DOHH2 (cell line): ENCODE measurements at regions not wholly inside any gene's neighbourhood (a gene's known extent, or its start where the extent isn't known, plus 50 kb on each side); places are given as distances from the start of the nearest gene placed in this dataset.
A peak's percentile ranks its signal among the peaks of the same experiment; 100 is the strongest.

Source experiments
- H3F3A ChIP-seq: fragments of 200-600 bp; sonication (generic), shearing (Covaris generic); 2 replicates; pipeline ENCODE4 v1.6.0; 2016; ENCODE audit warnings: antibody characterized with exemption, mild to moderate bottlenecking; ENCODE audit not compliant: control insufficient read depth, insufficient read depth
- H3K27ac ChIP-seq: fragments of 200-600 bp; sonication (generic); 2 replicates; pipeline ENCODE4 v1.5.1; 2014; ENCODE audit warnings: low read depth, mild to moderate bottlenecking, low read length, moderate library complexity
- H3K27me3 ChIP-seq: fragments of 200-600 bp; sonication (generic); 2 replicates; pipeline ENCODE4 v1.6.1; 2014; ENCODE audit warnings: mild to moderate bottlenecking, low read length, mixed read lengths; ENCODE audit not compliant: control insufficient read depth
- H3K36me3 ChIP-seq: fragments of 200-600 bp; sonication (generic); 2 replicates; pipeline ENCODE4 v1.6.1; 2014; ENCODE audit warnings: mild to moderate bottlenecking, low read length, moderate library complexity, mixed read lengths; ENCODE audit not compliant: control insufficient read depth
- H3K4me1 ChIP-seq: fragments of 200-600 bp; sonication (generic); 2 replicates; pipeline ENCODE4 v1.6.1; 2014; ENCODE audit warnings: mild to moderate bottlenecking, low read length, mixed read lengths; ENCODE audit not compliant: control insufficient read depth
- H3K4me2 ChIP-seq: fragments of 200-600 bp; sonication (generic); 2 replicates; pipeline ENCODE4 v1.6.0; 2014; ENCODE audit warnings: mild to moderate bottlenecking, low read length, moderate library complexity
- H3K4me3 ChIP-seq: fragments of 200-600 bp; sonication (generic); 2 replicates; pipeline ENCODE4 v1.5.1; 2014; ENCODE audit warnings: mild to moderate bottlenecking, low read length, mixed read lengths
- H3K79me2 ChIP-seq: fragments of 200-600 bp; sonication (generic); 2 replicates; pipeline ENCODE4 v1.6.1; 2014; ENCODE audit warnings: mild to moderate bottlenecking, low read length, mixed read lengths; ENCODE audit not compliant: control insufficient read depth
- H3K9me2 ChIP-seq: fragments of 200-600 bp; sonication (generic); replicated peaks from 2 replicates; pipeline ENCODE4 v1.6.1; 2014; ENCODE audit warnings: mild to moderate bottlenecking, low read length, mixed read lengths; ENCODE audit not compliant: control insufficient read depth
- H3K9me3 ChIP-seq: fragments of 200-600 bp; sonication (generic); 2 replicates; pipeline ENCODE4 v1.6.1; 2014; ENCODE audit warnings: antibody characterized with exemption, low read length, mixed read lengths; ENCODE audit not compliant: control insufficient read depth, insufficient read depth
- H4K20me1 ChIP-seq: fragments of 200-600 bp; sonication (generic); 2 replicates; pipeline ENCODE4 v1.6.0; 2014; ENCODE audit warnings: low read depth, mild to moderate bottlenecking, antibody characterized with exemption, low read length, moderate library complexity; ENCODE audit not compliant: control insufficient read depth, insufficient read depth
- EZH2phosphoT487 ChIP-seq: fragments of 200-600 bp; sonication (generic); IDR thresholded peaks from 2 replicates; pipeline ENCODE4 v1.6.1; 2017; ENCODE audit warnings: borderline replicate concordance, mild to moderate bottlenecking, antibody characterized with exemption, low read length, moderate library complexity, mixed read lengths
- TF ChIP-seq, protein P1 (sequence below): fragments of 200-600 bp; sonication (generic); IDR thresholded peaks from one replicate; pipeline ENCODE4 v1.5.1; 2014; ENCODE audit warnings: antibody characterized with exemption, mild to moderate bottlenecking, low read depth, low read length; ENCODE audit not compliant: poor library complexity, severe bottlenecking

DNA sequence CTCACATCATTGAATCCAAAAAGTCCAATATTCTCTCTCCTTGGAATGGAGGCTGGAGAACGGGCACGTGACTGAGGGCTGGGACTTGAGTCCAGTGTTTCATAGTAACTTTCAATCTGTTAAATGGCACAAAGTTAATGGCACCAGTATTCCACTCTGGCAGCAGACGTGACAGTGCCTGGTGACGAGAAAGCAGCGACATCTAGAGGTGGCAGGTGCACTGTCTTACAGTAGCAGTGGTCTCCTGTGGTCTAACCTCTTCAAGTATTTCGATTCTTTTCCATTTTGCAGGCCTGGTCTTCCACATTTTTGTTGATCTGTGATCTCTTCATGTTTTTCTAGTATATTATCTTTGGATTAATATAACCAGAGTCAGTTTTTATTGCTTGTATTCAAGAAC lies 107.1 kb downstream of the OXSM start:
- TF ChIP-seq, protein P1, sequence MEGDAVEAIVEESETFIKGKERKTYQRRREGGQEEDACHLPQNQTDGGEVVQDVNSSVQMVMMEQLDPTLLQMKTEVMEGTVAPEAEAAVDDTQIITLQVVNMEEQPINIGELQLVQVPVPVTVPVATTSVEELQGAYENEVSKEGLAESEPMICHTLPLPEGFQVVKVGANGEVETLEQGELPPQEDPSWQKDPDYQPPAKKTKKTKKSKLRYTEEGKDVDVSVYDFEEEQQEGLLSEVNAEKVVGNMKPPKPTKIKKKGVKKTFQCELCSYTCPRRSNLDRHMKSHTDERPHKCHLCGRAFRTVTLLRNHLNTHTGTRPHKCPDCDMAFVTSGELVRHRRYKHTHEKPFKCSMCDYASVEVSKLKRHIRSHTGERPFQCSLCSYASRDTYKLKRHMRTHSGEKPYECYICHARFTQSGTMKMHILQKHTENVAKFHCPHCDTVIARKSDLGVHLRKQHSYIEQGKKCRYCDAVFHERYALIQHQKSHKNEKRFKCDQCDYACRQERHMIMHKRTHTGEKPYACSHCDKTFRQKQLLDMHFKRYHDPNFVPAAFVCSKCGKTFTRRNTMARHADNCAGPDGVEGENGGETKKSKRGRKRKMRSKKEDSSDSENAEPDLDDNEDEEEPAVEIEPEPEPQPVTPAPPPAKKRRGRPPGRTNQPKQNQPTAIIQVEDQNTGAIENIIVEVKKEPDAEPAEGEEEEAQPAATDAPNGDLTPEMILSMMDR, result peak; percentile 69
- TF ChIP-seq EZH2phosphoT487, result no peak
- no peaks in the 10 kb centered on the region for H4K20me1 ChIP-seq
- H3K27me3 ChIP-seq, result no peaks in the 10 kb centered on the region
- no peaks in the 10 kb centered on the region for H3K79me2 ChIP-seq
- no peaks in the 10 kb centered on the region for H3K9me2 ChIP-seq
- no peaks in the 10 kb centered on the region for H3K36me3 ChIP-seq
- H3F3A ChIP-seq, result no peaks in the 10 kb centered on the region
- H3K4me2 ChIP-seq, result no peak overlapping the region
- H3K4me1 ChIP-seq, result peaks cover 21% of the 10 kb centered on the region
- no peak overlapping the region for H3K4me3 ChIP-seq
- H3K9me3 ChIP-seq, result no peaks in the 10 kb centered on the region
- H3K27ac ChIP-seq, result no peak overlapping the region

DNA sequence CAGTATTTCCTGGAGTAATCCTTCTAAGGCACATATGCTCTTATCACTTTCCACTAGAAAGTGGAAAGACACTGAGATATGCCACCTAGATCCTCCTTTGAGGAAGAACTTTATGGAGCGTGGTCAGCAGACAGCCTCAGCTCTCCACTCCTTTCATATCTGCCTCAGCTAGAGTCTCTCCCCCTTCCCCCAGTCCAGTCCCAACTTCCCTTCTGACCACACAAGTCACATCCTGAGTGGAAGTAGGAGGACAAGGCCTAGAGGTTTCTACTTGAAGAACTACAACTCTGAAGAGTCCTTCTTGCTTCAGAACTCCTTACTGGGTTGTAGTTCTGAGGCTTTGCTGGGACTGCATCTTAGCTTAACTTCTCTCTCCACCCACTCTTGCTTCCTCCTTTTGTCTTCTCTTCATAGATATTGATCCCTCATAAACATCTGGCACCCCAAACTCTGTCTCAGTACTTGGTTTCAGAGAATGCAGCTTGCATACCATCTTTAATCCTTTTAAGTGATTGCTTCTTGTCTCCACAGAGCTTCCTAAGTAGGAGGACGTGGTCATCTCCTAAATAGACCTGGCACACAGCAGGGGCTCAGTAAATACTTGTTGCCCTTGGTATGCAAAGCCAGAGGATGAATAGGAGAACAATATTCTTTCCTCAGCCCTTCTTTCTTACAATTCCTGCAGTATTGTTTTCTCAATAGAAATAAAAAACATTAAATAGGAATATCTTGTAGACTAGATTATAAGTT lies 109.6 kb downstream of the OXSM start:
- no peaks in the 10 kb centered on the region for H3K36me3 ChIP-seq
- no peaks in the 10 kb centered on the region for H3K9me3 ChIP-seq
- no peaks in the 10 kb centered on the region for H3K27me3 ChIP-seq
- H4K20me1 ChIP-seq, result no peaks in the 10 kb centered on the region
- H3K9me2 ChIP-seq, result no peaks in the 10 kb centered on the region
- no peaks in the 10 kb centered on the region for H3F3A ChIP-seq
- H3K4me1 ChIP-seq, result peaks cover 46% of the 10 kb centered on the region
- TF ChIP-seq, protein P1, result no peak
- no peak for TF ChIP-seq EZH2phosphoT487
- no peak overlapping the region for H3K27ac ChIP-seq
- H3K4me2 ChIP-seq, result no peak overlapping the region
- H3K4me3 ChIP-seq, result no peak overlapping the region
- no peaks in the 10 kb centered on the region for H3K79me2 ChIP-seq

DNA sequence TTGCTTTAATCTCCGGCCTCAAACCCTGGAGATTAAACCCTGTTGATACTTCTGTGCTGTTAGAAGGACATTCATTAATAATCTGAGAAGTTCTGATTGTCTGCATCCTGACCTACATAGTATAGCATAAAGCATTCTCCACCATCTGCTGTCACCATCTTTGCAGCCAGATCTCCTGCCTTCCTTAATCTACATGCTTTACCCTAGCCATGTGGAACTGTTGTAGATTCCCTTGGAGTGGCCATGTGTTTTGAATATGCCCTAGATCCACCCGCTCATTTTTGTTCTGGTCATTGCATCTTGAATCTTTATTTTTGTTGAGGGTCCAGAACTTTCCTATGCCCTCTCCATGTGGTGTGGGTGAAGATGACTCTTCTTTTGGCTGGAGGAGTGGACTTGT lies 110.3 kb downstream of the OXSM start:
- Histone ChIP-seq H3K9me2 (no peaks in the 10 kb centered on the region), H3K4me2 (no peak overlapping the region)
- TF ChIP-seq, protein P1, result no peak
- TF ChIP-seq EZH2phosphoT487, result no peak

More for the DNA sequence above, 110.3 kb downstream of the OXSM start:
- Histone ChIP-seq H4K20me1 (no peaks in the 10 kb centered on the region), H3K27me3 (no peaks in the 10 kb centered on the region), H3K36me3 (no peaks in the 10 kb centered on the region), H3K4me3 (no peak overlapping the region), H3K27ac (no peak overlapping the region), H3K79me2 (no peaks in the 10 kb centered on the region), H3F3A (no peaks in the 10 kb centered on the region), H3K4me1 (peaks cover 46% of the 10 kb centered on the region), H3K9me3 (no peaks in the 10 kb centered on the region)
